Endothelial cell of umbilical vein (primary cell): ENCODE measurements at regions not wholly inside any gene's neighbourhood (a gene's known extent, or its start where the extent isn't known, plus 50 kb on each side); places are given as distances from the start of the nearest gene placed in this dataset.

Source experiments
- BruUV-seq: library from RNA; stranded (reverse); fragments of 400-500 nt; replicated peaks from 2 replicates; lab custom pipeline; 2021; lab: Mats Ljungman, UMichigan
- CTCF ChIA-PET: fragments of 300-600, 350-600 bp; sonication (Branson Sonifier 250); formaldehyde crosslinking; loops from one replicate; lab custom pipeline; 2021; ENCODE audit warnings: antibody characterized with exemption, inconsistent platforms; lab: Charles Lee
- POLR2A ChIA-PET: fragments of 300-600, 350-600 bp; sonication (Branson Sonifier 250); formaldehyde crosslinking; loops from one replicate; lab custom pipeline; 2021; ENCODE audit warnings: antibody characterized with exemption, inconsistent platforms; lab: Charles Lee
- DNase-seq: peaks from one replicate; pipeline ENCODE4 v3.0.0-alpha.2; 2011; ENCODE audit warnings: low read depth, low spot score
- FAIRE-seq: peaks from 2 replicates; lab custom pipeline; 2011; peaks lifted over from hg19 to GRCh38; lab: Jason Lieb, UNC
- H2AFZ ChIP-seq: 2 replicates; pipeline ENCODE4 v1.6.0; 2012; ENCODE audit warnings: low read depth, low read length, control low read depth, inconsistent platforms
- H3K27ac ChIP-seq: 2 replicates; pipeline ENCODE4 v1.5.1; 2011; ENCODE audit warnings: low read depth, mild to moderate bottlenecking, control low read depth, low read length, moderate library complexity; ENCODE audit not compliant: insufficient read depth
- H3K27me3 ChIP-seq, 2 experiments: 2 replicates each; pipeline versions ENCODE4 v1.6.0 to v1.6.1; 2011; ENCODE audit warnings: low read length in 2 of 2, mixed read lengths in 1 of 2; ENCODE audit not compliant: control insufficient read depth in 2 of 2, insufficient read depth in 2 of 2
- H3K36me3 ChIP-seq, 2 experiments: 2 replicates in 1 of 2; 3 replicates in 1 of 2; pipeline ENCODE4 v1.5.1; 2011; ENCODE audit warnings: low read length in 2 of 2, mild to moderate bottlenecking in 1 of 2, moderate library complexity in 1 of 2; ENCODE audit not compliant: control insufficient read depth in 2 of 2, insufficient read depth in 2 of 2; ENCODE audit errors: extremely low read depth in 1 of 2
- H3K4me1 ChIP-seq: 3 replicates; pipeline ENCODE4 v1.5.1; 2011; ENCODE audit warnings: mild to moderate bottlenecking, low read length; ENCODE audit not compliant: control insufficient read depth, insufficient read depth; ENCODE audit errors: extremely low read depth
- H3K4me2 ChIP-seq: 2 replicates; pipeline ENCODE4 v1.6.1; 2011; ENCODE audit warnings: low read length, control low read depth, mixed read lengths; ENCODE audit not compliant: insufficient read depth
- H3K4me3 ChIP-seq, 3 experiments: fragments of 200-600 bp in 1 of 3; sonication (generic), shearing (Covaris generic) in 1 of 3; replicated peaks in 1 of 3; 2 replicates each; pipeline ENCODE4 v1.5.1; 2011 to 2016; ENCODE audit warnings: control low read depth in 3 of 3, low read length in 3 of 3, mild to moderate bottlenecking in 2 of 3, inconsistent platforms in 1 of 3, low read depth in 1 of 3, moderate library complexity in 1 of 3; ENCODE audit not compliant: insufficient read depth in 1 of 3
- H3K79me2 ChIP-seq: 2 replicates; pipeline ENCODE4 v1.6.0; 2012; ENCODE audit warnings: low read length, inconsistent platforms; ENCODE audit not compliant: control insufficient read depth, insufficient read depth
- H3K9ac ChIP-seq: replicated peaks from 2 replicates; pipeline ENCODE3; 2011; ENCODE audit warnings: low read length, control low read depth; ENCODE audit not compliant: insufficient read depth; ENCODE audit errors: extremely low read depth
- H3K9me1 ChIP-seq: replicated peaks from 3 replicates; pipeline ENCODE4 v1.6.0; 2011; ENCODE audit warnings: mild to moderate bottlenecking, low read length; ENCODE audit not compliant: control insufficient read depth, insufficient read depth; ENCODE audit errors: extremely low read depth
- H3K9me3 ChIP-seq: replicated peaks from 2 replicates; pipeline ENCODE4 v1.5.1; 2012; ENCODE audit warnings: low read length, inconsistent platforms; ENCODE audit not compliant: control insufficient read depth, insufficient read depth
- H4K20me1 ChIP-seq: replicated peaks from 2 replicates; pipeline ENCODE3; 2011; ENCODE audit warnings: mild to moderate bottlenecking, low read length; ENCODE audit not compliant: control insufficient read depth, insufficient read depth; ENCODE audit errors: extremely low read depth
- FOS ChIP-seq: IDR thresholded peaks from 2 replicates; pipeline ENCODE4 v1.6.1; 2011; ENCODE audit warnings: mild to moderate bottlenecking, low read length, moderate library complexity, borderline replicate concordance; ENCODE audit not compliant: insufficient read depth
- JUN ChIP-seq: IDR thresholded peaks from 2 replicates; pipeline ENCODE4 v1.6.1; 2011; ENCODE audit warnings: borderline replicate concordance, low read depth; ENCODE audit not compliant: insufficient read length, insufficient read depth
- POLR2A ChIP-seq: IDR thresholded peaks from 2 replicates; pipeline ENCODE4 v1.6.1; 2012; ENCODE audit warnings: low read depth, mild to moderate bottlenecking, control low read depth, low read length
- POLR2AphosphoS5 ChIP-seq: IDR thresholded peaks from 2 replicates; pipeline ENCODE4 v1.6.1; 2012; ENCODE audit warnings: low read depth, mild to moderate bottlenecking, control low read depth, low read length, moderate library complexity; ENCODE audit not compliant: insufficient read depth
- dilution Hi-C: fragments of 300-500 bp; cut with MboI; formaldehyde crosslinking; loops from one replicate; pipeline ENCODE4 v1.15.0; 2019; ENCODE audit warnings: low sequenced_read_pairs; ENCODE audit not compliant: extremely low pct_ligation_motif_present
- intact Hi-C: fragments of 100-400 bp; cut with micrococcal nuclease; formaldehyde crosslinking; loops from one replicate; pipeline ENCODE4 v1.10.0; 2022
- TF ChIP-seq, protein P1 (sequence below): IDR thresholded peaks from 2 replicates; pipeline ENCODE4 v1.6.1; 2011; ENCODE audit not compliant: insufficient read depth, insufficient read length

DNA sequence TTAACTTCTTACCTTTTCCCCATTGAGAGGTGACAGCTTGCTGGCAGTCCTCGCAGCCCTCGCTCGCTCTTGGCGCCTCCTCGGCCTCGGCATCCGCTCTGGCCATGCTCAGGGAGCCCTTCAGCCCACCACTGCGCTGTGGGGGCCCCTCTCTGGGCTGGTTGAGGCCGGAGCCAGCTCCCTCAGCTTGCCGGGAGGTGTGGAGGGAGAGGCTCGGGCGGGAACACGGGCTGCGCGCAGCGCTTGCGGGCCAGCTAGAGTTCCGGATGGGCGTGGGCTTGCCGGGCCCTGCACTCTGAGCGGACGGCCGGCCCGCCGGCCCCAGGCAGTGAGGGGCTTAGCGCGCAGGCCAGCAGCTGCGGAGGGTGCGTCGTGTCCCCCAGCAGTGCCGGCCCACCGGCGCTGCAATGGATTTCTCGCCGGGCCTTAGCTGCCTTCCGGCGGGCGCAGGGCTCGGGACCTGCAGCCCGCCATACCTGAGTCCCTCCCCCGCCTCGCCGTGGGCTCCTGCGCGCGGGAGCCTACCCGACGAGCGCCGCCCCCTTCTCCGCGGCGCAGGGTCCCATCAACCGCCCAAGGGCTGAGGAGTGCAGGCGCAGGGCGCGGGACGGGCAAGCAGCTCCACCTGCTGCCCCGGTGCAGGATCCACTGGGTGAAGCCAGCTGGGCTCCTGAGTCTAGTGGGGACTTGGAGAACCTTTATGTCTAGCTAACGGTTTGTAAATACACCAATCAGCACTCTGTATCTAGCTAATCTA is 335.0 kb downstream of the CBLN2 start:
- no TSS peak for BruUV-seq
- no peak for FAIRE-seq
- dilution Hi-C loops, result no loop called here

DNA sequence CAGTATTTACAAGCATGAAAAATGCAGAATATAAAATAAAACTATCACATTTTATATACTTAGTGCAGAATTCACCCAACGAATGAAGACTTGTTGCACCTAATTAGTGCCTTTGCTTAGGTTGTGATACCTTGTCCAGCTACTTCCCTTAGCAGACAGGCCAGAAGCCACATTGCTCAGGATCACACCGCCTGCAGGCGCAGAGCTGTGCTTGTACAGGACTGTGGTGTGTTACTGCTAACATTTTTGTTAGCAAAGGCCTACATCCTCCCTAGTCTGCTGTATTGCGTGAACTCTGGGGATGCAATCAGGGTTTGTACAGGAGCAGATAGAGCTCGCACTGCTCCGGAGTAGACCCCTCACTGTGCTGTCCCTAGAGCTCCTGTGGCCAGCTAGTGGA is 336.9 kb downstream of the CBLN2 start:
- dilution Hi-C loops (no loop called here), intact Hi-C loops (no loop called here)
- TF ChIP-seq FOS (no peak), POLR2A (no peak), JUN (no peak)
- no peak for DNase-seq
- Histone ChIP-seq H3K4me2 (no peak overlapping the region), H3K9ac (no peak overlapping the region), H3K9me3 (peaks cover 2% of the 10 kb centered on the region), H3K9me1 (no peaks in the 10 kb centered on the region), H3K79me2 (no peaks in the 10 kb centered on the region), H3K36me3 (no peaks in the 10 kb centered on the region), H3K27ac (no peak overlapping the region), H3K4me1 (no peaks in the 10 kb centered on the region), H4K20me1 (no peaks in the 10 kb centered on the region), H2AFZ (no peak overlapping the region), H3K27me3 (no peaks in the 10 kb centered on the region), H3K4me3 (no peak overlapping the region)
- ChIA-PET POLR2A (no interaction called here), CTCF (no interaction called here)
- no peak for FAIRE-seq
- BruUV-seq, result no TSS peak

More for the DNA sequence above, 335.0 kb downstream of the CBLN2 start:
- TF ChIP-seq, protein P1, sequence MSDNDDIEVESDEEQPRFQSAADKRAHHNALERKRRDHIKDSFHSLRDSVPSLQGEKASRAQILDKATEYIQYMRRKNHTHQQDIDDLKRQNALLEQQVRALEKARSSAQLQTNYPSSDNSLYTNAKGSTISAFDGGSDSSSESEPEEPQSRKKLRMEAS, result no peak
- TF ChIP-seq POLR2AphosphoS5, result no peak
- no peak overlapping the region for H3K27ac ChIP-seq
- H3K9me1 ChIP-seq, result no peaks in the 10 kb centered on the region
- ChIA-PET CTCF (no interaction called here), POLR2A (no interaction called here)
- no peaks in the 10 kb centered on the region for H3K79me2 ChIP-seq
- intact Hi-C loops, result no loop called here
- H4K20me1 ChIP-seq, result no peaks in the 10 kb centered on the region
- no peaks in the 10 kb centered on the region for H3K4me1 ChIP-seq
- no peaks in the 10 kb centered on the region for H3K27me3 ChIP-seq
- H3K4me3 ChIP-seq, result no peak overlapping the region
- no peak overlapping the region for H2AFZ ChIP-seq
- peaks cover 2% of the 10 kb centered on the region for H3K9me3 ChIP-seq
- H3K4me2 ChIP-seq, result no peak overlapping the region
- no peak overlapping the region for H3K9ac ChIP-seq
- no peak for DNase-seq
- H3K36me3 ChIP-seq, result no peaks in the 10 kb centered on the region
